Liver (tissue), 8 donors: ENCODE measurements at regions not wholly inside any gene's neighbourhood (a gene's known extent, or its start where the extent isn't known, plus 50 kb on each side); places are given as distances from the start of the nearest gene placed in this dataset.

Experiments used
- DNase-seq: peaks from one replicate; pipeline ENCODE4 v3.0.0-alpha.2; 2017; ENCODE audit warnings: low spot score
- H3K27ac ChIP-seq, 2 donors: one replicate each; pipeline ENCODE4 v1.7.0; 2013; ENCODE audit warnings: inconsistent platforms in 2 of 2, low read length in 2 of 2, control low read depth in 1 of 2, low read depth in 1 of 2, mild to moderate bottlenecking in 1 of 2
- H3K27me3 ChIP-seq, 4 donors: one replicate each; pipeline versions ENCODE4 v1.6.1 to v1.7.0; 2013; ENCODE audit warnings: low read length in 3 of 4, inconsistent platforms in 1 of 4, mild to moderate bottlenecking in 1 of 4, moderate library complexity in 1 of 4; ENCODE audit not compliant: control insufficient read depth in 4 of 4, insufficient read depth in 4 of 4
- H3K36me3 ChIP-seq, 4 donors: one replicate each; pipeline versions ENCODE4 v1.6.1 to v1.7.0; 2013; ENCODE audit warnings: low read length in 3 of 4, mild to moderate bottlenecking in 3 of 4, low read depth in 1 of 4, moderate library complexity in 1 of 4; ENCODE audit not compliant: control insufficient read depth in 4 of 4, insufficient read depth in 3 of 4
- H3K4me1 ChIP-seq, 4 donors: one replicate each; pipeline versions ENCODE4 v1.6.1 to v1.7.0; 2013; ENCODE audit warnings: low read length in 3 of 4, mild to moderate bottlenecking in 3 of 4, moderate library complexity in 1 of 4; ENCODE audit not compliant: control insufficient read depth in 4 of 4, insufficient read depth in 4 of 4
- H3K4me3 ChIP-seq, 3 donors: one replicate each; pipeline versions ENCODE4 v1.6.1 to v1.7.0; 2013; ENCODE audit warnings: low read length in 3 of 3, control low read depth in 1 of 3, low read depth in 1 of 3, mild to moderate bottlenecking in 1 of 3
- H3K9ac ChIP-seq, 2 donors: one replicate each; pipeline ENCODE4 v1.7.0; 2013; ENCODE audit warnings: low read length in 2 of 2, mild to moderate bottlenecking in 2 of 2, moderate library complexity in 2 of 2, control low read depth in 1 of 2, low read depth in 1 of 2
- H3K9me3 ChIP-seq, 4 donors: one replicate each; pipeline versions ENCODE4 v1.6.1 to v1.7.0; 2013; ENCODE audit warnings: low read length in 3 of 4; ENCODE audit not compliant: control insufficient read depth in 4 of 4
- EGR1 ChIP-seq, 2 donors: IDR thresholded peaks; 2 replicates each; pipeline ENCODE4 v1.6.1; 2016 to 2018; ENCODE audit warnings: antibody characterized with exemption in 2 of 2, low read depth in 2 of 2
- FOXA1 ChIP-seq: IDR thresholded peaks from 2 replicates; pipeline ENCODE4 v1.6.1; 2016; ENCODE audit warnings: antibody characterized with exemption
- FOXA2 ChIP-seq: IDR thresholded peaks from 2 replicates; pipeline ENCODE4 v1.6.1; 2016; ENCODE audit warnings: antibody characterized with exemption
- GABPA ChIP-seq, 2 donors: IDR thresholded peaks in 1 of 2; conservative IDR thresholded peaks in 1 of 2; 2 replicates each; pipeline ENCODE4 v1.6.1; 2016; ENCODE audit warnings: antibody characterized with exemption in 2 of 2, mild to moderate bottlenecking in 1 of 2, moderate library complexity in 1 of 2
- HNF4A ChIP-seq, 2 donors: conservative IDR thresholded peaks; 2 replicates each; pipeline ENCODE4 v1.6.1; 2016; ENCODE audit warnings: antibody characterized with exemption in 2 of 2, mild to moderate bottlenecking in 2 of 2
- JUND ChIP-seq, 2 donors: IDR thresholded peaks; 2 replicates each; pipeline ENCODE4 v1.6.1; 2016; ENCODE audit warnings: antibody characterized with exemption in 2 of 2
- NR2F2 ChIP-seq: IDR thresholded peaks from 2 replicates; pipeline ENCODE4 v1.6.1; 2016; ENCODE audit warnings: antibody characterized with exemption
- RAD21 ChIP-seq, 2 donors: IDR thresholded peaks; 2 replicates each; pipeline ENCODE4 v1.6.1; 2016; ENCODE audit warnings: antibody characterized with exemption in 2 of 2, mild to moderate bottlenecking in 2 of 2
- RXRA ChIP-seq, 2 donors: IDR thresholded peaks; 2 replicates each; pipeline ENCODE4 v1.6.1; 2017 to 2018; ENCODE audit warnings: antibody characterized with exemption in 2 of 2, mild to moderate bottlenecking in 1 of 2
- SP1 ChIP-seq: IDR thresholded peaks from 2 replicates; pipeline ENCODE4 v1.6.1; 2018; ENCODE audit warnings: antibody characterized with exemption, mild to moderate bottlenecking
- TAF1 ChIP-seq: conservative IDR thresholded peaks from 2 replicates; pipeline ENCODE4 v1.6.1; 2016; ENCODE audit warnings: antibody characterized with exemption, mild to moderate bottlenecking
- YY1 ChIP-seq: IDR thresholded peaks from 2 replicates; pipeline ENCODE4 v1.6.1; 2016; ENCODE audit warnings: antibody characterized with exemption, mild to moderate bottlenecking
- WGBS: extraction: QIAGEN DNeasy Blood & Tissue Kit; methylation state at CpG from one replicate; pipeline ENCODE4 v1.1.7; 2013; 5-methylcytosine and 5-hydroxymethylcytosine counted together
- TF ChIP-seq, protein P1 (sequence below): fragments of 150-350 bp; IDR thresholded peaks from 2 replicates; pipeline ENCODE4 v1.5.1; 2017; ENCODE audit warnings: improper control_type of control experiment, low read depth, low read length; ENCODE audit not compliant: missing input control
- TF ChIP-seq, protein P2 (sequence below): IDR thresholded peaks from 2 replicates; pipeline ENCODE4 v1.6.1; 2016; ENCODE audit warnings: antibody characterized with exemption
- TF ChIP-seq, protein P3 (sequence below): IDR thresholded peaks from 2 replicates; pipeline ENCODE4 v1.6.1; 2016; ENCODE audit warnings: antibody characterized with exemption, mild to moderate bottlenecking
- donor health status: healthy.
- donor health status: healthy.
- donor health status: healthy.
- donor health status: healthy.
- donor health status: healthy.

- no peak for TF ChIP-seq RAD21 (IDR thresholded peaks at IDR 0.05)
- TF ChIP-seq FOXA1: no peak
- TF ChIP-seq, protein P1, sequence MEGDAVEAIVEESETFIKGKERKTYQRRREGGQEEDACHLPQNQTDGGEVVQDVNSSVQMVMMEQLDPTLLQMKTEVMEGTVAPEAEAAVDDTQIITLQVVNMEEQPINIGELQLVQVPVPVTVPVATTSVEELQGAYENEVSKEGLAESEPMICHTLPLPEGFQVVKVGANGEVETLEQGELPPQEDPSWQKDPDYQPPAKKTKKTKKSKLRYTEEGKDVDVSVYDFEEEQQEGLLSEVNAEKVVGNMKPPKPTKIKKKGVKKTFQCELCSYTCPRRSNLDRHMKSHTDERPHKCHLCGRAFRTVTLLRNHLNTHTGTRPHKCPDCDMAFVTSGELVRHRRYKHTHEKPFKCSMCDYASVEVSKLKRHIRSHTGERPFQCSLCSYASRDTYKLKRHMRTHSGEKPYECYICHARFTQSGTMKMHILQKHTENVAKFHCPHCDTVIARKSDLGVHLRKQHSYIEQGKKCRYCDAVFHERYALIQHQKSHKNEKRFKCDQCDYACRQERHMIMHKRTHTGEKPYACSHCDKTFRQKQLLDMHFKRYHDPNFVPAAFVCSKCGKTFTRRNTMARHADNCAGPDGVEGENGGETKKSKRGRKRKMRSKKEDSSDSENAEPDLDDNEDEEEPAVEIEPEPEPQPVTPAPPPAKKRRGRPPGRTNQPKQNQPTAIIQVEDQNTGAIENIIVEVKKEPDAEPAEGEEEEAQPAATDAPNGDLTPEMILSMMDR: no peak
- no peak for TF ChIP-seq NR2F2
- no peak for TF ChIP-seq YY1
Observed at GRCh38 chr17:14630621-14631020, 329.7 kb downstream of the HS3ST3B1 start (continued).

GRCh38 chr17:14630046-14630445 is 329.2 kb downstream of the HS3ST3B1 start:
- DNase-seq: no peak
- H3K27me3 ChIP-seq: no peaks in the 10 kb centered on the region
- H3K9me3 ChIP-seq: no peaks in the 10 kb centered on the region
- H3K36me3 ChIP-seq: no peaks in the 10 kb centered on the region
- WGBS: 78% methylated on average over 3 of the region's 3 CpGs
- no peak overlapping the region for H3K27ac ChIP-seq
- H3K4me1 ChIP-seq: no peaks in the 10 kb centered on the region
- H3K9ac ChIP-seq: no peak overlapping the region
- H3K4me3 ChIP-seq: no peak overlapping the region
- TF ChIP-seq RAD21 (IDR thresholded peaks at IDR 0.05): no peak
- TF ChIP-seq SP1: no peak
- no peak for TF ChIP-seq JUND (IDR thresholded peaks at IDR 0.05)
- no peak for TF ChIP-seq HNF4A (conservative IDR thresholded peaks at IDR 0.05)
- no peak for TF ChIP-seq GABPA (IDR thresholded peaks at IDR 0.05 in 1 of 2, conservative IDR thresholded peaks at IDR 0.05 in 1 of 2)
- TF ChIP-seq YY1: no peak
- TF ChIP-seq, protein P2, sequence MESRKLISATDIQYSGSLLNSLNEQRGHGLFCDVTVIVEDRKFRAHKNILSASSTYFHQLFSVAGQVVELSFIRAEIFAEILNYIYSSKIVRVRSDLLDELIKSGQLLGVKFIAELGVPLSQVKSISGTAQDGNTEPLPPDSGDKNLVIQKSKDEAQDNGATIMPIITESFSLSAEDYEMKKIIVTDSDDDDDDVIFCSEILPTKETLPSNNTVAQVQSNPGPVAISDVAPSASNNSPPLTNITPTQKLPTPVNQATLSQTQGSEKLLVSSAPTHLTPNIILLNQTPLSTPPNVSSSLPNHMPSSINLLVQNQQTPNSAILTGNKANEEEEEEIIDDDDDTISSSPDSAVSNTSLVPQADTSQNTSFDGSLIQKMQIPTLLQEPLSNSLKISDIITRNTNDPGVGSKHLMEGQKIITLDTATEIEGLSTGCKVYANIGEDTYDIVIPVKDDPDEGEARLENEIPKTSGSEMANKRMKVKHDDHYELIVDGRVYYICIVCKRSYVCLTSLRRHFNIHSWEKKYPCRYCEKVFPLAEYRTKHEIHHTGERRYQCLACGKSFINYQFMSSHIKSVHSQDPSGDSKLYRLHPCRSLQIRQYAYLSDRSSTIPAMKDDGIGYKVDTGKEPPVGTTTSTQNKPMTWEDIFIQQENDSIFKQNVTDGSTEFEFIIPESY: no peak
- TF ChIP-seq RXRA (IDR thresholded peaks at IDR 0.05): no peak
- TF ChIP-seq TAF1: no peak
- TF ChIP-seq EGR1 (IDR thresholded peaks at IDR 0.05; ENCODE audit: low read depth in 2 of 2): no peak

- H3K27me3 ChIP-seq: no peaks in the 10 kb centered on the region
- H3K4me1 ChIP-seq: no peaks in the 10 kb centered on the region
- no peaks in the 10 kb centered on the region for H3K9me3 ChIP-seq
- DNase-seq: no peak
- no peak overlapping the region for H3K9ac ChIP-seq
- H3K4me3 ChIP-seq: no peak overlapping the region
- no peaks in the 10 kb centered on the region for H3K36me3 ChIP-seq
- no peak overlapping the region for H3K27ac ChIP-seq
- WGBS: 81% methylated on average over 5 of the region's 5 CpGs
- TF ChIP-seq, protein P3, sequence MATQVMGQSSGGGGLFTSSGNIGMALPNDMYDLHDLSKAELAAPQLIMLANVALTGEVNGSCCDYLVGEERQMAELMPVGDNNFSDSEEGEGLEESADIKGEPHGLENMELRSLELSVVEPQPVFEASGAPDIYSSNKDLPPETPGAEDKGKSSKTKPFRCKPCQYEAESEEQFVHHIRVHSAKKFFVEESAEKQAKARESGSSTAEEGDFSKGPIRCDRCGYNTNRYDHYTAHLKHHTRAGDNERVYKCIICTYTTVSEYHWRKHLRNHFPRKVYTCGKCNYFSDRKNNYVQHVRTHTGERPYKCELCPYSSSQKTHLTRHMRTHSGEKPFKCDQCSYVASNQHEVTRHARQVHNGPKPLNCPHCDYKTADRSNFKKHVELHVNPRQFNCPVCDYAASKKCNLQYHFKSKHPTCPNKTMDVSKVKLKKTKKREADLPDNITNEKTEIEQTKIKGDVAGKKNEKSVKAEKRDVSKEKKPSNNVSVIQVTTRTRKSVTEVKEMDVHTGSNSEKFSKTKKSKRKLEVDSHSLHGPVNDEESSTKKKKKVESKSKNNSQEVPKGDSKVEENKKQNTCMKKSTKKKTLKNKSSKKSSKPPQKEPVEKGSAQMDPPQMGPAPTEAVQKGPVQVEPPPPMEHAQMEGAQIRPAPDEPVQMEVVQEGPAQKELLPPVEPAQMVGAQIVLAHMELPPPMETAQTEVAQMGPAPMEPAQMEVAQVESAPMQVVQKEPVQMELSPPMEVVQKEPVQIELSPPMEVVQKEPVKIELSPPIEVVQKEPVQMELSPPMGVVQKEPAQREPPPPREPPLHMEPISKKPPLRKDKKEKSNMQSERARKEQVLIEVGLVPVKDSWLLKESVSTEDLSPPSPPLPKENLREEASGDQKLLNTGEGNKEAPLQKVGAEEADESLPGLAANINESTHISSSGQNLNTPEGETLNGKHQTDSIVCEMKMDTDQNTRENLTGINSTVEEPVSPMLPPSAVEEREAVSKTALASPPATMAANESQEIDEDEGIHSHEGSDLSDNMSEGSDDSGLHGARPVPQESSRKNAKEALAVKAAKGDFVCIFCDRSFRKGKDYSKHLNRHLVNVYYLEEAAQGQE: no peak
- TF ChIP-seq FOXA2 (no peak), SP1 (no peak), RAD21 (IDR thresholded peaks at IDR 0.05) (no peak)
Observed at GRCh38 chr17:14622615-14623101, 321.8 kb downstream of the HS3ST3B1 start.
